CD4-positive, alpha-beta memory T cell (primary cell): ENCODE measurements at regions not wholly inside any gene's neighbourhood (a gene's known extent, or its start where the extent isn't known, plus 50 kb on each side); places are given as distances from the start of the nearest gene placed in this dataset.

ENCODE experiments used
- CTCF ChIA-PET: fragments of 350-600 bp; sonication (Branson Sonifier 250); formaldehyde crosslinking; loops from one replicate; lab custom pipeline; 2021; ENCODE audit warnings: inconsistent platforms; ENCODE audit not compliant: partially characterized antibody; lab: Charles Lee
- POLR2A ChIA-PET: fragments of 350-600 bp; sonication (Branson Sonifier 250); formaldehyde crosslinking; loops from one replicate; lab custom pipeline; 2021; ENCODE audit not compliant: partially characterized antibody; lab: Charles Lee
- DNase-seq, 5 donors: peaks; one replicate each; pipeline versions ENCODE4 v3.0.0 to v3.0.0-alpha.2; 2020 to 2022; ENCODE audit warnings: mixed read lengths in 1 of 5
- H3K27ac ChIP-seq: one replicate; pipeline ENCODE4 v1.7.0; 2013; ENCODE audit warnings: low read depth, low read length
- H3K27me3 ChIP-seq: 2 replicates; pipeline ENCODE4 v1.7.0; 2013; ENCODE audit warnings: mild to moderate bottlenecking, low read length, moderate library complexity; ENCODE audit not compliant: insufficient read depth
- H3K36me3 ChIP-seq: 2 replicates; pipeline ENCODE4 v1.7.0; 2013; ENCODE audit warnings: mild to moderate bottlenecking, low read length, moderate library complexity; ENCODE audit not compliant: insufficient read depth
- H3K4me1 ChIP-seq: 2 replicates; pipeline ENCODE4 v1.7.0; 2013; ENCODE audit warnings: mild to moderate bottlenecking, low read length, moderate library complexity; ENCODE audit not compliant: insufficient read depth
- H3K4me3 ChIP-seq, 2 donors: one replicate each; pipeline ENCODE4 v1.7.0; 2013; ENCODE audit warnings: low read length in 2 of 2, mild to moderate bottlenecking in 1 of 2
- H3K9me3 ChIP-seq, 2 donors: one replicate each; pipeline ENCODE4 v1.7.0; 2013; ENCODE audit warnings: low read length in 2 of 2, control low read depth in 1 of 2; ENCODE audit not compliant: control insufficient read depth in 1 of 2
- H3K27ac Mint-ChIP-seq, 7 donors: one replicate each; pipeline ENCODE4 v1.8.0; 2020 to 2021; ENCODE audit warnings: mixed read lengths in 7 of 7, mild to moderate bottlenecking in 6 of 7, inconsistent platforms in 3 of 7, moderate library complexity in 3 of 7
- H3K27me3 Mint-ChIP-seq, 2 donors: one replicate each; pipeline ENCODE4 v1.8.0; 2020 to 2021; ENCODE audit warnings: mixed read lengths in 2 of 2
- H3K36me3 Mint-ChIP-seq, 2 donors: one replicate each; pipeline ENCODE4 v1.8.0; 2020 to 2021; ENCODE audit warnings: mixed read lengths in 2 of 2, inconsistent platforms in 1 of 2, mild to moderate bottlenecking in 1 of 2
- H3K4me1 Mint-ChIP-seq, 4 donors: one replicate each; pipeline ENCODE4 v1.8.0; 2020 to 2021; ENCODE audit warnings: mixed read lengths in 4 of 4, mild to moderate bottlenecking in 1 of 4
- H3K4me3 Mint-ChIP-seq, 8 donors: one replicate each; pipeline ENCODE4 v1.8.0; 2020 to 2021; ENCODE audit warnings: mixed read lengths in 8 of 8, mild to moderate bottlenecking in 7 of 8, moderate library complexity in 6 of 8, inconsistent platforms in 3 of 8
- H3K9me3 Mint-ChIP-seq, 8 donors: one replicate each; pipeline ENCODE4 v1.8.0; 2020 to 2021; ENCODE audit warnings: mixed read lengths in 8 of 8, mild to moderate bottlenecking in 5 of 8, inconsistent platforms in 3 of 8, moderate library complexity in 1 of 8
- intact Hi-C: fragments of 100-400 bp; cut with micrococcal nuclease; formaldehyde crosslinking; loops from one replicate; pipeline ENCODE4 v1.15.1; 2023

GRCh38 chr18:10401930-10402329 lies 52.5 kb upstream of the APCDD1 start:
- intact Hi-C loops, result no loop called here
- Mint-ChIP-seq H3K27ac (no peak overlapping the region), H3K9me3 (no peaks in the 10 kb centered on the region), H3K27me3 (peaks cover 4 to 6% of the 10 kb centered on the region in 2 donors), H3K4me1 (no peaks in the 10 kb centered on the region), H3K36me3 (no peaks in the 10 kb centered on the region), H3K4me3 (no peak overlapping the region)
- CTCF ChIA-PET, result no interaction called here
- Histone ChIP-seq H3K27me3 (no peaks in the 10 kb centered on the region), H3K36me3 (no peaks in the 10 kb centered on the region), H3K9me3 (no peaks in the 10 kb centered on the region), H3K4me1 (no peaks in the 10 kb centered on the region), H3K27ac (no peak overlapping the region), H3K4me3 (no peak overlapping the region)
- no peak for DNase-seq
- POLR2A ChIA-PET, result no interaction called here

DNA sequence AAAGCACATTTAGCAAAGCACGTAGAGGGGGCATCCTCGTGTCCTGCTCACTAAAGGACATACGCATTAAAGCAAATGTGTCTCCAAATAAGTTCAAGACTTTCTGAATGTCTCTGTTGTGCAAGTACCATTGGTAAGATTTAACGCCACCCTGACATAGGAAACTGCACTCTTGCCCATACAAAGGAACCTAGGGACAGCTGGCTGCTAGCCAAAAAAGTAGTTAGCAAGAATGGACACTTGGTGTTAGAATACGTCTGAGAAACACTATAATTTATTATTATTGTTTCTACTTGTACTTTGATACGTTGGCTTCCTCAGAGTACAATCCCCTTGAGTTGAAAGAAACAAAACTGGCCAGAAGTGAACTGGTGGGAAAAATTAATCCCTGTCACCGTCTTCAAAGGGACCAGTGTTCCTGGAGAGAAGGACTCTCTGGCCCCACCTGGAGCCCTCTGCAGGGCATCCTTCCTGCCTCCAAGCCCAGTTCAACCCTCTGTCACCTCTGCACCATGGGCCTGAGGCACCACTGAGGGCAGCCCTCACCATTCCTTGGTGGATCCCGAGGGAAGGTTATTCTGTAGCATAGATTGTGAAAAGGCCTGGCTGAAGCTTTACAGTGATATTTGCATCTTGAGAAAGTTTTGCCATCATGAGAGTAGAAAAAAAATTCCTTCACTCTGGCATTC lies 51.4 kb upstream of the APCDD1 start:
- Histone ChIP-seq H3K4me3 (no peak overlapping the region), H3K27ac (no peak overlapping the region), H3K36me3 (no peaks in the 10 kb centered on the region), H3K9me3 (no peaks in the 10 kb centered on the region), H3K27me3 (no peaks in the 10 kb centered on the region), H3K4me1 (no peaks in the 10 kb centered on the region)
- Mint-ChIP-seq H3K36me3 (no peaks in the 10 kb centered on the region), H3K4me1 (no peaks in the 10 kb centered on the region), H3K27me3 (peaks cover 4% of the 10 kb centered on the region in 2 donors), H3K4me3 (no peak overlapping the region), H3K9me3 (no peaks in the 10 kb centered on the region), H3K27ac (no peak overlapping the region)
- intact Hi-C loops, result no loop called here
- no peak for DNase-seq
- ChIA-PET CTCF (no interaction called here), POLR2A (no interaction called here)

DNA sequence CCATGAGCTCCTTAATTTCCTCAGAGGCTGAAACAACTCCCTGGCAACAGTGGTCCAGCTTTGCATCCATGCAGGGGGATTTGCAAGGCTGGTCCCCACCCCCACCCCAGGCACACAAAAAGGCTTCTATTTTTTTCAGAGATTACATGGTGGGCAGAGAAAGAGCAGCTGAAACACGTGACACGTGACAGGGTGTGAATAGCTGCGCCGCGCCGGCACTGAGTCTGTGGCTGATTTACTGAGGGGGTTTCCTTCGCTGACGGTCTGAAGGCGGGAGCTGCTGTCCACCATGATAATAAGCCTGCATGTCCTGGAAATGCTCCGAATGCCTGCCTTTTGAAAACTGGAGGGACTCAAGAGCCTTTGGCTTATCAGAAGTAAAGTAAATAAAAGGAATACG lies 50.7 kb upstream of the APCDD1 start:
- no peak overlapping the region for H3K4me3 Mint-ChIP-seq
- DNase-seq, result no peak
- no peaks in the 10 kb centered on the region for H3K9me3 Mint-ChIP-seq
- ChIA-PET CTCF (no interaction called here), POLR2A (no interaction called here)
- Histone ChIP-seq H3K9me3 (no peaks in the 10 kb centered on the region), H3K4me1 (no peaks in the 10 kb centered on the region), H3K36me3 (no peaks in the 10 kb centered on the region), H3K4me3 (no peak overlapping the region), H3K27me3 (no peaks in the 10 kb centered on the region), H3K27ac (no peak overlapping the region)
- no peak overlapping the region for H3K27ac Mint-ChIP-seq
- no peaks in the 10 kb centered on the region for H3K4me1 Mint-ChIP-seq
- H3K27me3 Mint-ChIP-seq, result peaks cover 1 to 4% of the 10 kb centered on the region in 2 donors
- no peaks in the 10 kb centered on the region for H3K36me3 Mint-ChIP-seq
- intact Hi-C loops, result no loop called here

DNA sequence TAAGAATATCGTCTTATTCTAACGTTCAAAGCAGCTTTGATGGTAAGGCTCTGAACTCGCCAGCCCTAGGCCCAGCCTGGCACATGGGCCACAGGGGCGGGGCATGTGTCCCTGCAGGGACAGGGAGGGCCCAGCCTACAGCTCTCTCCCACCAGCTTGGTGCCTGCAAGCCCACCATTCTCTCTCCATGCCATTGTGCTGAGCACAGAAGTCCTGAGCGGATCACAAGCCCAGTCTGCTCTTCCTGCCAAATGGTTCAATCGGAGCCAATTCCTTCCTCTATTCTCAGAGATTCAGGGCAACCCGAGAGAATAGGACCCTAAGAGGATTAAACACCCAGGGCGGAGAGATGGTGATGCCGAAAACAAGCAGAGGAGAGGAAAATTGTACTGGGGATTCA lies 50.3 kb upstream of the APCDD1 start:
- CTCF ChIA-PET, result no interaction called here
- H3K27me3 Mint-ChIP-seq, result peaks cover 1 to 4% of the 10 kb centered on the region in 2 donors
- intact Hi-C loops, result no loop called here

More for the DNA sequence above, 50.3 kb upstream of the APCDD1 start:
- H3K9me3 Mint-ChIP-seq, result no peaks in the 10 kb centered on the region
- H3K4me3 Mint-ChIP-seq, result no peak overlapping the region
- Histone ChIP-seq H3K4me3 (no peak overlapping the region), H3K4me1 (no peaks in the 10 kb centered on the region), H3K27me3 (no peaks in the 10 kb centered on the region), H3K9me3 (no peaks in the 10 kb centered on the region), H3K36me3 (no peaks in the 10 kb centered on the region), H3K27ac (no peak overlapping the region)
- peak overlapping the region in 1 of 7 donors; percentile 50 for H3K27ac Mint-ChIP-seq
- no peaks in the 10 kb centered on the region for H3K4me1 Mint-ChIP-seq
- no peak for DNase-seq
- POLR2A ChIA-PET, result no interaction called here
- no peaks in the 10 kb centered on the region for H3K36me3 Mint-ChIP-seq
